B cell (primary cell): ENCODE measurements at regions not wholly inside any gene's neighbourhood (a gene's known extent, or its start where the extent isn't known, plus 50 kb on each side); places are given as distances from the start of the nearest gene placed in this dataset.
"Not testable (repeated sequence)": the region's sequence is repeated elsewhere in the genome, so short reads cannot be mapped to it uniquely, and the experiment has no call there.

Source experiments
- ATAC-seq: fragments of 200-7000 bp; cut with Tn5 transposase; one replicate; pipeline ENCODE4 v1.10.0; 2021; ENCODE audit warnings: low read depth, mild to moderate bottlenecking, moderate number of reproducible peaks, moderate library complexity
- CTCF ChIA-PET: fragments of 350-600 bp; sonication (Branson Sonifier 250); formaldehyde crosslinking; loops from one replicate; lab custom pipeline; 2021; ENCODE audit warnings: antibody characterized with exemption, inconsistent platforms; lab: Charles Lee
- POLR2A ChIA-PET: fragments of 350-600 bp; sonication (Branson Sonifier 250); formaldehyde crosslinking; loops from one replicate; lab custom pipeline; 2021; ENCODE audit warnings: antibody characterized with exemption; lab: Charles Lee
- DNase-seq: peaks from one replicate; pipeline ENCODE4 v3.0.0; 2013
- H2AFZ ChIP-seq: 2 replicates; pipeline ENCODE4 v1.6.1; 2012; ENCODE audit warnings: mild to moderate bottlenecking, low read depth, low read length; ENCODE audit not compliant: insufficient read depth, poor library complexity, severe bottlenecking
- H3K27ac ChIP-seq, 2 donors: 1 replicate in 1 of 2; 2 replicates in 1 of 2; pipeline ENCODE4 v1.5.1; 2012 to 2013; ENCODE audit warnings: low read length in 2 of 2, mild to moderate bottlenecking in 2 of 2, moderate library complexity in 1 of 2
- H3K27me3 ChIP-seq, 4 experiments: fragments of 200-600 bp in 1 of 4; sonication (generic) in 1 of 4; replicated peaks in 1 of 4; 1 replicate in 2 of 4; 2 replicates in 2 of 4; pipeline versions ENCODE4 v1.6.1 to v1.7.0; 2013 to 2016; ENCODE audit warnings: low read length in 3 of 4, mild to moderate bottlenecking in 2 of 4, mixed read lengths in 1 of 4, moderate library complexity in 1 of 4; ENCODE audit not compliant: insufficient read depth in 4 of 4, control insufficient read depth in 3 of 4; ENCODE audit errors: control extremely low read depth in 1 of 4
- H3K36me3 ChIP-seq, 2 experiments: replicated peaks in 1 of 2; 1 replicate in 1 of 2; 2 replicates in 1 of 2; pipeline versions ENCODE4 v1.6.1 to v1.7.1; 2013; ENCODE audit warnings: low read length in 1 of 2; ENCODE audit not compliant: insufficient read depth in 2 of 2, control insufficient read depth in 1 of 2; ENCODE audit errors: control extremely low read depth in 1 of 2, extremely low read depth in 1 of 2
- H3K4me1 ChIP-seq, 2 donors: fragments of 200-600 bp in 1 of 2; sonication (generic) in 1 of 2; 1 replicate in 1 of 2; 2 replicates in 1 of 2; pipeline versions ENCODE4 v1.5.1 to v1.6.1; 2013 to 2017; ENCODE audit warnings: low read length in 2 of 2; ENCODE audit not compliant: control insufficient read depth in 2 of 2, insufficient read depth in 2 of 2
- H3K4me2 ChIP-seq: replicated peaks from 2 replicates; pipeline ENCODE3; 2012; ENCODE audit warnings: mild to moderate bottlenecking, low read depth, low read length; ENCODE audit not compliant: poor library complexity, severe bottlenecking
- H3K4me3 ChIP-seq, 5 experiments: fragments of 200-600 bp in 1 of 5; sonication (generic) in 1 of 5; 1 replicate in 3 of 5; 2 replicates in 2 of 5; pipeline versions ENCODE4 v1.5.1 to v1.7.0; 2011 to 2016; ENCODE audit warnings: low read length in 4 of 5, mild to moderate bottlenecking in 4 of 5, low read depth in 2 of 5, control low read depth in 1 of 5, moderate library complexity in 1 of 5; ENCODE audit not compliant: insufficient read depth in 1 of 5; ENCODE audit errors: control extremely low read depth in 1 of 5, extremely low read depth in 1 of 5
- H3K79me2 ChIP-seq: fragments of 200-600 bp; sonication (generic); one replicate; pipeline ENCODE4 v1.6.0; 2016; ENCODE audit warnings: low read length; ENCODE audit not compliant: control insufficient read depth, insufficient read depth
- H3K9ac ChIP-seq: fragments of 200-600 bp; sonication (generic); 2 replicates; pipeline ENCODE4 v1.6.1; 2017; ENCODE audit warnings: mild to moderate bottlenecking, low read length, moderate library complexity
- H3K9me3 ChIP-seq, 3 donors: one replicate each; pipeline versions ENCODE4 v1.6.1 to v1.7.1; 2013; ENCODE audit warnings: low read length in 2 of 3; ENCODE audit not compliant: control insufficient read depth in 2 of 3, insufficient read depth in 1 of 3; ENCODE audit errors: control extremely low read depth in 1 of 3
- H4K20me1 ChIP-seq: 2 replicates; pipeline ENCODE4 v1.6.0; 2012; ENCODE audit warnings: mild to moderate bottlenecking, low read length; ENCODE audit not compliant: insufficient read depth, control insufficient read depth, poor library complexity, severe bottlenecking
- H3K27ac Mint-ChIP-seq: one replicate; pipeline ENCODE4 v1.8.0; 2021; ENCODE audit warnings: mixed read lengths
- H3K27me3 Mint-ChIP-seq: one replicate; pipeline ENCODE4 v1.8.0; 2021; ENCODE audit warnings: mixed read lengths
- H3K4me1 Mint-ChIP-seq: one replicate; pipeline ENCODE4 v1.8.0; 2021; ENCODE audit warnings: mixed read lengths
- H3K4me3 Mint-ChIP-seq: one replicate; pipeline ENCODE4 v1.8.0; 2021; ENCODE audit warnings: mixed read lengths
- H3K9me3 Mint-ChIP-seq: one replicate; pipeline ENCODE4 v1.8.0; 2022; ENCODE audit warnings: mixed read lengths; ENCODE audit not compliant: insufficient read depth
- EZH2 ChIP-seq: IDR thresholded peaks from 2 replicates; pipeline ENCODE4 v1.6.1; 2012; ENCODE audit warnings: borderline replicate concordance, low read depth, mild to moderate bottlenecking, moderate library complexity, low read length; ENCODE audit not compliant: insufficient read depth, poor library complexity, severe bottlenecking
- WGBS: methylation state at CpG from one replicate; pipeline ENCODE4 v1.1.5; 2013; ENCODE audit warnings: missing lambda C conversion rate; ENCODE audit not compliant: insufficient coverage; 5-methylcytosine and 5-hydroxymethylcytosine counted together
- intact Hi-C: fragments of 100-400 bp; cut with micrococcal nuclease; formaldehyde crosslinking; loops from one replicate; pipeline ENCODE4 v1.10.0; 2022
- TF ChIP-seq, protein P1 (sequence below): fragments of 200-600 bp; IDR thresholded peaks from one replicate; pipeline ENCODE4 v1.8.0; 2022; ENCODE audit warnings: antibody characterized with exemption, mild to moderate bottlenecking

DNA sequence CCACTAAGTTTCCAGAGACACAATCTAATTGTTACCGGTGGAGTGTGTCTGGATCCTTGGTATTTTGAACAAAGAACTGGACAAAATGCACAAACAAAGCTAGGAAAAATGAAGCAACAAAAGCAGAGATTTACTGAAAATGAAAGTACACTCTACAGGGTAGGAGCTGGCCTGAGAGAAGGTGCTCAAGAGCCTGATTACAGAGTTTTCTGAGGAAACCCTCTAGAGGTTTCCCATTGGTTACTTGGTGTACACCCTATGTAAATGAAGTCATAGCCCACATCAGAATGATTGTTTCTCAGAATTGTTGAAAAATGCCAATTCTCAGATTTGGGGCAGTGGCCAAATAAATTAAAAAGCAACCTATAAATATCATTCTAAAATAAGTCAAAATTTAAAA is 436.4 kb downstream of the KCNJ18 start:
- WGBS, result 100% methylated on average over 1 of the region's 1 CpG
- H3K27ac Mint-ChIP-seq, result no peak overlapping the region

DNA sequence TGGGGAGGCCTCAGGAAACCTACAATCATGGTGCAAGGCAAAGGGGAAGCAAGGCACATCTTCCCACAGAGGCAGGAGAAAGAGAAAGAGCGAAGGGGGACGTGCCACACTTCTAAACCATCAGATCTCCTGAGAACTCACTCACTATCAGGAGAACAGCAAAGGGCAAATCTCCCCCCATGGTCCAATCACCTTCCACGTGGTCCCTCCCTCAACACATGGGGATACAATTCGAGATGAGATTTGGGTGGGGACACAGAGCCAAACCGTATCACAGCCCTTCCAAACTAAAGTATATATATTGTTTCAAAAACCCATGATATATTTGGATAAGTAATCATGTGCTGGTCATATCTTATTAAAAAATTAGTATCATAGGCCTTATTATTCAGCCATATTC is 437.6 kb downstream of the KCNJ18 start:
- POLR2A ChIA-PET, H3K79me2 ChIP-seq, CTCF ChIA-PET: not testable (repeated sequence)

More for the DNA sequence above, 436.4 kb downstream of the KCNJ18 start:
- POLR2A ChIA-PET, result no interaction called here
- intact Hi-C loops, result no loop called here
- Histone ChIP-seq H3K9me3 (peaks cover 0 to 9% (median 0%) of the 10 kb centered on the region in 3 donors), H3K79me2 (no peaks in the 10 kb centered on the region), H3K27ac (no peak overlapping the region), H3K4me1 (no peaks in the 10 kb centered on the region), H2AFZ (no peak overlapping the region), H4K20me1 (no peaks in the 10 kb centered on the region), H3K4me3 (no peak overlapping the region), H3K27me3 (no peaks in the 10 kb centered on the region), H3K9ac (no peak overlapping the region), H3K4me2 (no peak overlapping the region), H3K36me3 (no peaks in the 10 kb centered on the region)
- no peak overlapping the region for H3K4me3 Mint-ChIP-seq
- ATAC-seq (no peak), DNase-seq (no peak)
- H3K9me3 Mint-ChIP-seq, result peaks cover 7% of the 10 kb centered on the region
- H3K4me1 Mint-ChIP-seq, result no peaks in the 10 kb centered on the region
- CTCF ChIA-PET, result no interaction called here
- TF ChIP-seq, protein P1, sequence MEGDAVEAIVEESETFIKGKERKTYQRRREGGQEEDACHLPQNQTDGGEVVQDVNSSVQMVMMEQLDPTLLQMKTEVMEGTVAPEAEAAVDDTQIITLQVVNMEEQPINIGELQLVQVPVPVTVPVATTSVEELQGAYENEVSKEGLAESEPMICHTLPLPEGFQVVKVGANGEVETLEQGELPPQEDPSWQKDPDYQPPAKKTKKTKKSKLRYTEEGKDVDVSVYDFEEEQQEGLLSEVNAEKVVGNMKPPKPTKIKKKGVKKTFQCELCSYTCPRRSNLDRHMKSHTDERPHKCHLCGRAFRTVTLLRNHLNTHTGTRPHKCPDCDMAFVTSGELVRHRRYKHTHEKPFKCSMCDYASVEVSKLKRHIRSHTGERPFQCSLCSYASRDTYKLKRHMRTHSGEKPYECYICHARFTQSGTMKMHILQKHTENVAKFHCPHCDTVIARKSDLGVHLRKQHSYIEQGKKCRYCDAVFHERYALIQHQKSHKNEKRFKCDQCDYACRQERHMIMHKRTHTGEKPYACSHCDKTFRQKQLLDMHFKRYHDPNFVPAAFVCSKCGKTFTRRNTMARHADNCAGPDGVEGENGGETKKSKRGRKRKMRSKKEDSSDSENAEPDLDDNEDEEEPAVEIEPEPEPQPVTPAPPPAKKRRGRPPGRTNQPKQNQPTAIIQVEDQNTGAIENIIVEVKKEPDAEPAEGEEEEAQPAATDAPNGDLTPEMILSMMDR, result no peak
- no peak for TF ChIP-seq EZH2
- no peaks in the 10 kb centered on the region for H3K27me3 Mint-ChIP-seq

More for the DNA sequence above, 437.6 kb downstream of the KCNJ18 start:
- H3K4me1 Mint-ChIP-seq, H3K27ac Mint-ChIP-seq, H3K4me1 ChIP-seq, H3K27me3 ChIP-seq, H3K4me2 ChIP-seq, H3K9me3 Mint-ChIP-seq, H3K36me3 ChIP-seq, H3K4me3 Mint-ChIP-seq, H3K27me3 Mint-ChIP-seq, H2AFZ ChIP-seq, H3K27ac ChIP-seq, H4K20me1 ChIP-seq, H3K9me3 ChIP-seq, DNase-seq, intact Hi-C loops, ATAC-seq, H3K9ac ChIP-seq, H3K4me3 ChIP-seq: not testable (repeated sequence)
- WGBS, result 60% methylated on average over 1 of the region's 5 CpGs
